Tibial nerve (tissue), 4 donors: ENCODE measurements at regions not wholly inside any gene's neighbourhood (a gene's known extent, or its start where the extent isn't known, plus 50 kb on each side); places are given as distances from the start of the nearest gene placed in this dataset.

Source experiments
- DNase-seq, 2 donors: peaks; one replicate each; pipeline ENCODE4 v3.0.0-alpha.2; 2019; ENCODE audit warnings: low spot score in 2 of 2
- H3K27ac ChIP-seq, 4 donors: fragments of 200-600 bp; sonication (generic) in 3 of 4; one replicate each; pipeline ENCODE4 v1.5.1; 2017 to 2019; ENCODE audit warnings: mild to moderate bottlenecking in 1 of 4
- H3K27me3 ChIP-seq, 2 donors: fragments of 200-600 bp; sonication (generic) in 1 of 2; one replicate each; pipeline versions ENCODE4 v1.5.1 to v1.6.0; 2017 to 2019
- H3K36me3 ChIP-seq, 3 donors: fragments of 200-600 bp; sonication (generic); one replicate each; pipeline ENCODE4 v1.5.1; 2018 to 2019
- H3K4me1 ChIP-seq, 4 donors: fragments of 200-600 bp; sonication (generic) in 3 of 4; one replicate each; pipeline ENCODE4 v1.5.1; 2017 to 2019
- H3K4me3 ChIP-seq, 4 donors: fragments of 200-600 bp; sonication (generic) in 3 of 4; one replicate each; pipeline ENCODE4 v1.5.1; 2017 to 2019; ENCODE audit warnings: mild to moderate bottlenecking in 1 of 4, moderate library complexity in 1 of 4
- H3K9me3 ChIP-seq, 4 donors: fragments of 200-600 bp; sonication (generic) in 3 of 4; one replicate each; pipeline ENCODE4 v1.5.1; 2017 to 2019
- EP300 ChIP-seq, 2 donors: sonication (generic); formaldehyde crosslinking; IDR thresholded peaks; one replicate each; pipeline ENCODE4 v1.6.1; 2017; ENCODE audit warnings: antibody characterized with exemption in 2 of 2, mild to moderate bottlenecking in 1 of 2
- POLR2A ChIP-seq, 2 donors: fragments of 450-650 bp; IDR thresholded peaks; one replicate each; pipeline ENCODE4 v1.6.1; 2017; ENCODE audit warnings: antibody characterized with exemption in 2 of 2, mild to moderate bottlenecking in 2 of 2, moderate library complexity in 2 of 2
- WGBS, 2 donors: methylation state at CpG; one replicate each; pipeline ENCODE4 v1.1.5; 2018; 5-methylcytosine and 5-hydroxymethylcytosine counted together
- TF ChIP-seq, protein P1 (sequence below), 5 experiments: fragments of 200-600 bp in 3 of 5; fragments of 450-650 bp in 2 of 5; sonication (generic) in 3 of 5; IDR thresholded peaks; one replicate each; pipeline ENCODE4 v1.5.1; 2016 to 2019; ENCODE audit warnings: antibody characterized with exemption in 5 of 5, mild to moderate bottlenecking in 3 of 5, moderate library complexity in 2 of 5

DNA sequence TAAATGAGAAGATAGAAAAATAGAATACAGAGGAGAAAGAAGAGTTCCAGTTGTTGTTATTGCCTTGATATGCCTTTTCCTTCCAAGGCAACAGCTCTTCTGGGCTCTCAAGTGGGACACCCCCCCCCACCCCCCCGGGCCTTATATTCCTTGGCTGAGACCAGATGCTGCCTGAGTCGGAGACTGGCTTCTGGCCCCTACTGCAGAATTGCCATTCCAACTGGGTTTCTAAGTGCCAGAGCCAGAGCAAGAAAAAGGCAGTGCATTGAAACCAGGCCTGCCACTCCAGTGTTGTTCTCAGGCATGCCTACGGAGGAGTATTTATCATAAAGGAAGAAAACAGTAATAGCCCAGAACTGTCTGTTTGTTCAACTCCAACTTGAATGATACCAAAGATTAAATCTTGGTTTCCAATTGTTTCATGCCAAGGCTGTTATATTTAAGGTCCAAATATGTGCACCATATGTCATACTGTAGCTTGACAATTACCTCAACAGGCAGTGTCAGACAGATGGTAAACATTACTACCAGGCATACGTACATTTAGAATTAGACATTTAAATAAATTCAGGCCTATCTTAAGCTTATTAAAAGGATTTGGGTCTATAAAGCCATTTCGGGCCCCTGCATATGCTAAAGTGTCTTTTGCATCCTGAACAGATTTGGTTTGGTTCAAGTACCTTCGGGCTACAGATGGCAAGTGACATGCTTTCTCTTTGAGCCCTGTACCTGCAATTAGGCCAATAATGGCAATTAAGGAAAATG lies 209.9 kb upstream of the SEMA6D start:
- Histone ChIP-seq H3K9me3 (no peaks in the 10 kb centered on the region), H3K27me3 (no peaks in the 10 kb centered on the region), H3K27ac (no peak overlapping the region), H3K4me3 (no peak overlapping the region), H3K36me3 (no peaks in the 10 kb centered on the region), H3K4me1 (peaks cover 0 to 10% (median 0%) of the 10 kb centered on the region in 4 donors)
- TF ChIP-seq, protein P1, sequence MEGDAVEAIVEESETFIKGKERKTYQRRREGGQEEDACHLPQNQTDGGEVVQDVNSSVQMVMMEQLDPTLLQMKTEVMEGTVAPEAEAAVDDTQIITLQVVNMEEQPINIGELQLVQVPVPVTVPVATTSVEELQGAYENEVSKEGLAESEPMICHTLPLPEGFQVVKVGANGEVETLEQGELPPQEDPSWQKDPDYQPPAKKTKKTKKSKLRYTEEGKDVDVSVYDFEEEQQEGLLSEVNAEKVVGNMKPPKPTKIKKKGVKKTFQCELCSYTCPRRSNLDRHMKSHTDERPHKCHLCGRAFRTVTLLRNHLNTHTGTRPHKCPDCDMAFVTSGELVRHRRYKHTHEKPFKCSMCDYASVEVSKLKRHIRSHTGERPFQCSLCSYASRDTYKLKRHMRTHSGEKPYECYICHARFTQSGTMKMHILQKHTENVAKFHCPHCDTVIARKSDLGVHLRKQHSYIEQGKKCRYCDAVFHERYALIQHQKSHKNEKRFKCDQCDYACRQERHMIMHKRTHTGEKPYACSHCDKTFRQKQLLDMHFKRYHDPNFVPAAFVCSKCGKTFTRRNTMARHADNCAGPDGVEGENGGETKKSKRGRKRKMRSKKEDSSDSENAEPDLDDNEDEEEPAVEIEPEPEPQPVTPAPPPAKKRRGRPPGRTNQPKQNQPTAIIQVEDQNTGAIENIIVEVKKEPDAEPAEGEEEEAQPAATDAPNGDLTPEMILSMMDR (IDR thresholded peaks at IDR 0.05) = no peak
- no peak for TF ChIP-seq POLR2A (IDR thresholded peaks at IDR 0.05)
- no peak for TF ChIP-seq EP300 (IDR thresholded peaks at IDR 0.05)
- 89 to 98% methylated on average over 6 of the region's 6 CpGs for WGBS, 2 donors
- DNase-seq = no peak

DNA sequence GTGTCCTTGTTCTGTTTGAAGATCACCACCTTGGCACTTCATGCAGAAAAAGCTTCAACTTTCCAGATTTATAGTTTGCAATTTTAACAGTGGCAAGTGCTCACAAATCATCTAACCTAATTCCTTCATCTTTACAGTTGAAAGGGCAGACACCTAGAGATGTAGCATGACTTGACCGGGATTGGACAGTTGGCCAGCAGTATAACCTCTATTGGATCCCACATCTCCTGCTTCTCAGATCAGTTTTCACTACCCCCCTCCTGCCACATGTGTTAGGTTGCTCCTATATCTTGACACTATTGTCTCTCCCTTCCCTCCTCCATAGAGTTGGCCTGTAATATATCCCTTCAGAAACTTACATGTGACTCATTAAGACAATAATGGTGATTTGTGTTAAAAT lies 206.0 kb upstream of the SEMA6D start:
- WGBS, 2 donors = 86 to 100% methylated on average over 1 of the region's 1 CpG
- peaks cover 0 to 4% (median 0%) of the 10 kb centered on the region in 4 donors for H3K4me1 ChIP-seq
- H3K27me3 ChIP-seq = no peaks in the 10 kb centered on the region
- DNase-seq = no peak
- no peak overlapping the region for H3K4me3 ChIP-seq
- no peaks in the 10 kb centered on the region for H3K36me3 ChIP-seq
- H3K9me3 ChIP-seq = no peaks in the 10 kb centered on the region
- TF ChIP-seq, protein P1 (IDR thresholded peaks at IDR 0.05) = no peak
- TF ChIP-seq POLR2A (IDR thresholded peaks at IDR 0.05) = no peak
- no peak for TF ChIP-seq EP300 (IDR thresholded peaks at IDR 0.05)
- no peak overlapping the region for H3K27ac ChIP-seq

DNA sequence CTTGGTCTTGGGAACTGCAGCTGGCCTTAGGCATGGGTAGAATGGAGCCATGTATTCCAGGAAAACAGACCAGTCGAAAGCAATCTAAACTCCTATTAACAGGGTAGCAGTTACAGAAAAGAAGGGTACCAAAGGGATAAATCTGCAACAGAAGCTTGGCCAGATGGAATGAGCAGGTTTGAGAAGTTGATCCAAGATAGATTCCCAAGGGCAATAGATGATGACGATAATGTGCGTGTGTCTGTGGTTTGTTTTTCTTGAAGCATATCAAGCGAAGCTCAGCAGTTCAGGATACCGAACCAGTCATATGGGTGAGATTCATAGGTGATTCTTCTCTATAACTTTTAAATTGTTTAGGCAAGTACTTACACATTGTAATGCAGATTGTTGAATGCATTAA lies 203.8 kb upstream of the SEMA6D start:
- no peak for DNase-seq
- TF ChIP-seq, protein P1 (IDR thresholded peaks at IDR 0.05) = no peak
- no peak for TF ChIP-seq POLR2A (IDR thresholded peaks at IDR 0.05)
- H3K9me3 ChIP-seq = no peaks in the 10 kb centered on the region
- H3K4me3 ChIP-seq = no peak overlapping the region
- WGBS, 2 donors = 67 to 69% methylated on average over 5 of the region's 5 CpGs
- H3K4me1 ChIP-seq = peaks cover 0 to 20% (median 0%) of the 10 kb centered on the region in 4 donors
- no peak overlapping the region for H3K27ac ChIP-seq
- H3K27me3 ChIP-seq = no peaks in the 10 kb centered on the region
- no peaks in the 10 kb centered on the region for H3K36me3 ChIP-seq

DNA sequence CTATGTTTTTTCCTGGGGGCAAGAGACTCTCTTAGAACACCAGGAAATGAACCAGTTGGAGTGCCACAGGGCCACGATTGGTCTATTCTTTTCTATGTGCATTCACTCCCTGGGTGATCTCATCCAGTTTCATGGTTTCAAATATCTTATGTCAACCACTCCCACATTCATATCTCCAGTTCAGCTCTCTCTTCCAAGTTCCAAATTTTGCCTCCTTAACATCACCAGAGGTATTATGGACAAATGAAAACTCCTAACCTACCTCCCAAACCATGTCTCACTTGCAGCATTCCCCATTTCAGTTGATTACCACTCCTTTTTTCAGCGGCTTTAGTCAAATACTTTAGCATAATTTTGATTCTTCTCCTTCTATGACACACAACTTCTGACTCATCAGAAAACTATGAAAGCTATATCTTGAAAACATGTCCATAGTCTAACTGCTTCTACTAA lies 203.1 kb upstream of the SEMA6D start:
- TF ChIP-seq POLR2A (IDR thresholded peaks at IDR 0.05) (no peak), EP300 (IDR thresholded peaks at IDR 0.05) (no peak)
- TF ChIP-seq, protein P1 (IDR thresholded peaks at IDR 0.05) = no peak
- Histone ChIP-seq H3K4me3 (no peak overlapping the region), H3K27me3 (no peaks in the 10 kb centered on the region), H3K9me3 (no peaks in the 10 kb centered on the region), H3K4me1 (peaks cover 0 to 20% (median 0%) of the 10 kb centered on the region in 4 donors), H3K27ac (no peak overlapping the region), H3K36me3 (no peaks in the 10 kb centered on the region)
- WGBS, 2 donors = 67 to 68% methylated on average over 2 of the region's 2 CpGs
- no peak for DNase-seq

DNA sequence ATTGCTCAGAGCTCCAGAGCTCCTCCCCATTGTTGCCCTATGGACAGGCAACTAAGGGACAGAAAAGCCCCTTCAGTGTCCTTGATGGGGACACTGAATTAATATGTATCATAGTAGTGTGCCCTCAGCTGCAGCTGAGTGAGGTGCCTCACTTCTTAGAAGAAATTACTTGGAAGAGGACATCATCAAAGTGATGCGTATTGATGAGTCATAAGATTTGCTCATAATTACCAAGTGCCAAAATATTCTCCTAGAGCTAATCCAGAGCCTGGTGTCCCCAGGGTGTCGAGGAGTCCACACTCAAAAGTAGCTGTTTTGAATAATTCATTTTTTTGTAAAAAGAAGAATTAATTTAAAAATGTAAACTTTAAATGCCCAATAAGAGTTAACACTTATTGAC lies 200.7 kb upstream of the SEMA6D start:
- WGBS, 2 donors = 81 to 88% methylated on average over 2 of the region's 2 CpGs
- no peak overlapping the region for H3K27ac ChIP-seq
- no peak overlapping the region for H3K4me3 ChIP-seq
- TF ChIP-seq EP300 (IDR thresholded peaks at IDR 0.05) (no peak), POLR2A (IDR thresholded peaks at IDR 0.05) (no peak)
- TF ChIP-seq, protein P1 (IDR thresholded peaks at IDR 0.05) = no peak
- no peaks in the 10 kb centered on the region for H3K9me3 ChIP-seq
- no peak for DNase-seq
- no peaks in the 10 kb centered on the region for H3K27me3 ChIP-seq
- no peaks in the 10 kb centered on the region for H3K36me3 ChIP-seq
- H3K4me1 ChIP-seq = peaks cover 0 to 20% (median 0%) of the 10 kb centered on the region in 4 donors
